GM12878 (cell line): ENCODE measurements at regions not wholly inside any gene's neighbourhood (a gene's known extent, or its start where the extent isn't known, plus 50 kb on each side); places are given as distances from the start of the nearest gene placed in this dataset.

Source experiments
- ATAC-seq: fragments of 200-7000 bp; cut with Tn5 transposase; 3 replicates; pipeline ENCODE4 v1.9.1; 2020; ENCODE audit warnings: mild to moderate bottlenecking, moderate library complexity
- BruUV-seq: library from RNA; stranded (reverse); fragments of 400-500 nt; replicated peaks from 2 replicates; lab custom pipeline; 2021; lab: Mats Ljungman, UMichigan
- CTCF ChIA-PET: fragments of 300-600 bp; sonication (Branson Sonifier 250); formaldehyde crosslinking; extraction: SDS; loops from one replicate; lab custom pipeline; 2021; ENCODE audit warnings: inconsistent platforms; lab: Yijun Ruan, JAX
- POLR2A ChIA-PET: fragments of 350-600 bp; formaldehyde crosslinking; extraction: SDS; loops from one replicate; lab custom pipeline; 2021; ENCODE audit warnings: inconsistent platforms; lab: Charles Lee
- RAD21 ChIA-PET: fragments of 300-600 bp; sonication (Branson Sonifier 250); formaldehyde crosslinking; loops from one replicate; lab custom pipeline; 2023; ENCODE audit warnings: antibody characterized with exemption; ENCODE audit not compliant: unreplicated experiment; lab: Charles Lee
- SMC1A ChIA-PET: fragments of 300-600 bp; sonication (Branson Sonifier 250); formaldehyde crosslinking; loops from one replicate; lab custom pipeline; 2023; ENCODE audit not compliant: unreplicated experiment, uncharacterized antibody; lab: Charles Lee
- DNase-seq: peaks from one replicate; pipeline ENCODE4 v3.0.0-alpha.2; 2011; ENCODE audit warnings: low read depth, low spot score
- FAIRE-seq: peaks from 3 replicates; lab custom pipeline; 2011; peaks lifted over from hg19 to GRCh38; lab: Jason Lieb, UNC
- H2AFZ ChIP-seq: 2 replicates; pipeline ENCODE4 v1.6.0; 2011; ENCODE audit warnings: low read depth, low read length, control low read depth; ENCODE audit not compliant: control insufficient read depth
- H3K27ac ChIP-seq: 2 replicates; pipeline ENCODE4 v1.5.1; 2011; ENCODE audit warnings: control low read depth; ENCODE audit not compliant: control insufficient read depth, insufficient read depth
- H3K27me3 ChIP-seq, 2 experiments: replicated peaks in 1 of 2; 2 replicates each; pipeline versions ENCODE4 v1.6.0 to v1.6.1; 2011; ENCODE audit warnings: low read length in 1 of 2; ENCODE audit not compliant: control insufficient read depth in 2 of 2, insufficient read depth in 2 of 2
- H3K36me3 ChIP-seq, 2 experiments: 2 replicates each; pipeline ENCODE4 v1.5.1; 2011; ENCODE audit warnings: low read length in 1 of 2; ENCODE audit not compliant: control insufficient read depth in 2 of 2, insufficient read depth in 2 of 2
- H3K4me1 ChIP-seq: 2 replicates; pipeline ENCODE4 v1.6.1; 2011; ENCODE audit warnings: mild to moderate bottlenecking, low read length, moderate library complexity, mixed read lengths; ENCODE audit not compliant: control insufficient read depth, insufficient read depth
- H3K4me2 ChIP-seq: 2 replicates; pipeline ENCODE4 v1.6.0; 2011; ENCODE audit warnings: control low read depth; ENCODE audit not compliant: control insufficient read depth, insufficient read depth
- H3K4me3 ChIP-seq: fragments of 200-600 bp; sonication (generic); 2 replicates; pipeline ENCODE4 v1.5.1; 2016
- H3K79me2 ChIP-seq: 2 replicates; pipeline ENCODE4 v1.6.0; 2011; ENCODE audit warnings: low read length; ENCODE audit not compliant: control insufficient read depth, insufficient read depth
- H3K9ac ChIP-seq: 2 replicates; pipeline ENCODE4 v1.8.0; 2011; ENCODE audit warnings: low read length, control low read depth, mixed read lengths; ENCODE audit not compliant: control insufficient read depth, insufficient read depth
- H3K9me3 ChIP-seq: replicated peaks from 3 replicates; pipeline ENCODE4 v1.5.1; 2011; ENCODE audit warnings: mild to moderate bottlenecking, low read length; ENCODE audit not compliant: control insufficient read depth, insufficient read depth
- H4K20me1 ChIP-seq: 2 replicates; pipeline ENCODE4 v1.6.0; 2011; ENCODE audit not compliant: control insufficient read depth, insufficient read depth
- E2F8 ChIP-seq: fragments of 450-650 bp; IDR thresholded peaks from 2 replicates; pipeline ENCODE4 v1.6.1; 2018; ENCODE audit warnings: mild to moderate bottlenecking, low read depth, moderate library complexity; ENCODE audit not compliant: partially characterized antibody
- JUND ChIP-seq: IDR thresholded peaks from 2 replicates; pipeline ENCODE4 v1.6.1; 2012; ENCODE audit warnings: low read depth, mild to moderate bottlenecking, low read length, improper control_type of control experiment, moderate library complexity
- POLR2AphosphoS2 ChIP-seq: IDR thresholded peaks from 2 replicates; pipeline ENCODE4 v1.6.1; 2011; ENCODE audit warnings: low read depth, mild to moderate bottlenecking, low read length, improper control_type of control experiment, moderate library complexity
- WGBS: methylation state at CpG from one replicate; pipeline ENCODE4 v1.1.6; 2016; ENCODE audit warnings: low lambda C conversion rate; ENCODE audit not compliant: insufficient replicate concordance, insufficient coverage; ENCODE audit errors: missing lambda C conversion rate; 5-methylcytosine and 5-hydroxymethylcytosine counted together
- in situ Hi-C: fragments of 300-500 bp; cut with MboI; formaldehyde crosslinking; loops from 9 replicates; pipeline ENCODE4 v1.14.3; 2018; ENCODE audit warnings: mixed read lengths
- intact Hi-C: fragments of 100-400 bp; cut with micrococcal nuclease; formaldehyde crosslinking; loops from one replicate; pipeline ENCODE4 v1.14.2; 2022; ENCODE audit not compliant: unreplicated experiment
- TF ChIP-seq, protein P1 (sequence below): IDR thresholded peaks from 2 replicates; pipeline ENCODE4 v1.6.1; 2011; ENCODE audit warnings: low read depth, low read length, improper control_type of control experiment, borderline replicate concordance
- TF ChIP-seq, protein P2 (sequence below): IDR thresholded peaks from 2 replicates; pipeline ENCODE4 v1.6.1; 2012; ENCODE audit warnings: mild to moderate bottlenecking, low read depth, low read length

DNA sequence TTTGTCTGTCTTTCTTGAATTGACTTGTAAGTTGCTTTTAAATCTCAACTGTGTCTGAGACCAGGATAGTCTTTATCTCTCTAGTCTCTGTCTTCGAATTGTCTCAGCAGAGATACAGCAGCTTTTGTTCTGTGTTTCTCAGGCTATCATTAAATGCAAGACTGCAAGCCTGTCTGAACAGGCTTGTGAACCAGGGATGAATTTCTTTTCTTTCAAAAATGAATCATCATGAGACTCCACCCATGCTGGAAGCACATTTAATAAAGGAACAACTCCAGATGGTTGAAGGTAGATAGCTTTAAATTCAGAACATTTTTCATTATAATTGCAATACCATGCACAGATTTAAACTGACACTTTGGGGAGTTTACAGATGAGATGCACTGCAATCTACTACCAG lies 155.9 kb downstream of the SEC23IP start:
- Histone ChIP-seq H3K9me3 (no peaks in the 10 kb centered on the region), H3K9ac (no peak overlapping the region), H3K27me3 (no peaks in the 10 kb centered on the region), H3K36me3 (no peaks in the 10 kb centered on the region), H3K4me1 (no peaks in the 10 kb centered on the region), H4K20me1 (no peaks in the 10 kb centered on the region), H2AFZ (no peak overlapping the region), H3K27ac (no peak overlapping the region), H3K4me2 (no peak overlapping the region), H3K79me2 (no peaks in the 10 kb centered on the region), H3K4me3 (no peak overlapping the region)
- ChIA-PET SMC1A (no interaction called here), CTCF (interaction anchor here (0.6 kb wide), 1 partner anchor 640 kb away, joined by 5 read pairs; no protein-coding TSS in a partner anchor), POLR2A (no interaction called here), RAD21 (interaction anchor here (0.7 kb wide), 1 partner anchor 11 kb away, joined by 3 read pairs; no protein-coding TSS in a partner anchor)
- intact Hi-C loops = no loop called here
- DNase-seq (no peak), FAIRE-seq (no peak), ATAC-seq (no peak)
- WGBS = 0% methylated on average over 1 of the region's 1 CpG
- BruUV-seq = no TSS peak
- in situ Hi-C loops = no loop called here
- TF ChIP-seq E2F8 (no peak), JUND (no peak), POLR2AphosphoS2 (no peak)
- TF ChIP-seq, protein P1, sequence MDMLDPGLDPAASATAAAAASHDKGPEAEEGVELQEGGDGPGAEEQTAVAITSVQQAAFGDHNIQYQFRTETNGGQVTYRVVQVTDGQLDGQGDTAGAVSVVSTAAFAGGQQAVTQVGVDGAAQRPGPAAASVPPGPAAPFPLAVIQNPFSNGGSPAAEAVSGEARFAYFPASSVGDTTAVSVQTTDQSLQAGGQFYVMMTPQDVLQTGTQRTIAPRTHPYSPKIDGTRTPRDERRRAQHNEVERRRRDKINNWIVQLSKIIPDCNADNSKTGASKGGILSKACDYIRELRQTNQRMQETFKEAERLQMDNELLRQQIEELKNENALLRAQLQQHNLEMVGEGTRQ = no peak
- TF ChIP-seq, protein P2, sequence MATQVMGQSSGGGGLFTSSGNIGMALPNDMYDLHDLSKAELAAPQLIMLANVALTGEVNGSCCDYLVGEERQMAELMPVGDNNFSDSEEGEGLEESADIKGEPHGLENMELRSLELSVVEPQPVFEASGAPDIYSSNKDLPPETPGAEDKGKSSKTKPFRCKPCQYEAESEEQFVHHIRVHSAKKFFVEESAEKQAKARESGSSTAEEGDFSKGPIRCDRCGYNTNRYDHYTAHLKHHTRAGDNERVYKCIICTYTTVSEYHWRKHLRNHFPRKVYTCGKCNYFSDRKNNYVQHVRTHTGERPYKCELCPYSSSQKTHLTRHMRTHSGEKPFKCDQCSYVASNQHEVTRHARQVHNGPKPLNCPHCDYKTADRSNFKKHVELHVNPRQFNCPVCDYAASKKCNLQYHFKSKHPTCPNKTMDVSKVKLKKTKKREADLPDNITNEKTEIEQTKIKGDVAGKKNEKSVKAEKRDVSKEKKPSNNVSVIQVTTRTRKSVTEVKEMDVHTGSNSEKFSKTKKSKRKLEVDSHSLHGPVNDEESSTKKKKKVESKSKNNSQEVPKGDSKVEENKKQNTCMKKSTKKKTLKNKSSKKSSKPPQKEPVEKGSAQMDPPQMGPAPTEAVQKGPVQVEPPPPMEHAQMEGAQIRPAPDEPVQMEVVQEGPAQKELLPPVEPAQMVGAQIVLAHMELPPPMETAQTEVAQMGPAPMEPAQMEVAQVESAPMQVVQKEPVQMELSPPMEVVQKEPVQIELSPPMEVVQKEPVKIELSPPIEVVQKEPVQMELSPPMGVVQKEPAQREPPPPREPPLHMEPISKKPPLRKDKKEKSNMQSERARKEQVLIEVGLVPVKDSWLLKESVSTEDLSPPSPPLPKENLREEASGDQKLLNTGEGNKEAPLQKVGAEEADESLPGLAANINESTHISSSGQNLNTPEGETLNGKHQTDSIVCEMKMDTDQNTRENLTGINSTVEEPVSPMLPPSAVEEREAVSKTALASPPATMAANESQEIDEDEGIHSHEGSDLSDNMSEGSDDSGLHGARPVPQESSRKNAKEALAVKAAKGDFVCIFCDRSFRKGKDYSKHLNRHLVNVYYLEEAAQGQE = no peak
